DMS 273 treated with DMSO at 0.1 percent for 48 hours (cell line): ENCODE measurements at regions not wholly inside any gene's neighbourhood (a gene's known extent, or its start where the extent isn't known, plus 50 kb on each side); places are given as distances from the start of the nearest gene placed in this dataset.
"Not testable (repeated sequence)": the region's sequence is repeated elsewhere in the genome, so short reads cannot be mapped to it uniquely, and the experiment has no call there.

Experiments
- DNase-seq: peaks from one replicate; lab custom pipeline; 2025; lab: John Stamatoyannopoulos, UW

GRCh38 chr1:8169364-8170058, 143.4 kb upstream of the ERRFI1 start:
- peak; percentile 71 for DNase-seq

- DNase-seq, result no peak
These were observed 141.8 kb upstream of the ERRFI1 start for GRCh38 chr1:8167936-8168335.

- DNase-seq, result no peak
These were observed 140.3 kb upstream of the ERRFI1 start for GRCh38 chr1:8166406-8166805.

GRCh38 chr1:8165595-8166360, 139.7 kb upstream of the ERRFI1 start:
- no peak for DNase-seq

- DNase-seq, result no peak
These were observed 138.6 kb upstream of the ERRFI1 start for GRCh38 chr1:8164670-8165069.

GRCh38 chr1:8163039-8163438, 136.9 kb upstream of the ERRFI1 start:
- no peak for DNase-seq

- no peak for DNase-seq
These were observed 136.1 kb upstream of the ERRFI1 start for GRCh38 chr1:8162168-8162567.

- DNase-seq, result peak; percentile 17
These were observed 135.5 kb upstream of the ERRFI1 start for GRCh38 chr1:8161546-8162105.

- no peak for DNase-seq
These were observed 133.4 kb upstream of the ERRFI1 start for GRCh38 chr1:8159470-8160024.

GRCh38 chr1:8158995-8159394, 132.9 kb upstream of the ERRFI1 start:
- no peak for DNase-seq

- DNase-seq, result no peak
These were observed 131.7 kb upstream of the ERRFI1 start for GRCh38 chr1:8157765-8158164.

GRCh38 chr1:8155528-8156186, 129.5 kb upstream of the ERRFI1 start:
- DNase-seq, result no peak

GRCh38 chr1:8154621-8155052, 128.5 kb upstream of the ERRFI1 start:
- no peak for DNase-seq

GRCh38 chr1:8153961-8154360, 127.9 kb upstream of the ERRFI1 start:
- DNase-seq, result no peak

GRCh38 chr1:8152731-8153702, 126.9 kb upstream of the ERRFI1 start:
- DNase-seq, result no peak

- DNase-seq, result no peak
These were observed 125.5 kb upstream of the ERRFI1 start for GRCh38 chr1:8151647-8152046.

- not testable (repeated sequence) for DNase-seq
These were observed 123.6 kb upstream of the ERRFI1 start for GRCh38 chr1:8149756-8150155.

- no peak for DNase-seq
These were observed 121.8 kb upstream of the ERRFI1 start for GRCh38 chr1:8147956-8148355.

- no peak for DNase-seq
These were observed 120.2 kb upstream of the ERRFI1 start for GRCh38 chr1:8146257-8146855.

GRCh38 chr1:8145545-8146202, 119.6 kb upstream of the ERRFI1 start:
- no peak for DNase-seq
